SK-N-MC (cell line): ENCODE measurements at regions not wholly inside any gene's neighbourhood (a gene's known extent, or its start where the extent isn't known, plus 50 kb on each side); places are given as distances from the start of the nearest gene placed in this dataset.

ENCODE experiments used
- EZH2 ChIP-seq: fragments of 200-600 bp; sonication (generic); IDR thresholded peaks from one replicate; pipeline ENCODE4 v1.6.1; 2017; ENCODE audit warnings: antibody characterized with exemption
- POLR2AphosphoS5 ChIP-seq: IDR thresholded peaks from 2 replicates; pipeline ENCODE4 v1.6.1; 2012; ENCODE audit warnings: mild to moderate bottlenecking, low read depth, low read length, borderline replicate concordance

- TF ChIP-seq EZH2, result no peak
- no peak for TF ChIP-seq POLR2AphosphoS5
Observed at GRCh38 chr20:43262341-43262740, 72.6 kb upstream of the PTPRT start.
